Motor neuron (in vitro differentiated cells): ENCODE measurements at regions not wholly inside any gene's neighbourhood (a gene's known extent, or its start where the extent isn't known, plus 50 kb on each side); places are given as distances from the start of the nearest gene placed in this dataset.
"Not testable (repeated sequence)": the region's sequence is repeated elsewhere in the genome, so short reads cannot be mapped to it uniquely, and the experiment has no call there.

ENCODE experiments used
- ATAC-seq, 8 experiments: fragments of 200-7000 bp; cut with Tn5 transposase; replicated peaks in 6 of 8; 2 replicates each; pipeline ENCODE4 v1.8.0; 2021; ENCODE audit warnings: mild to moderate bottlenecking in 8 of 8, moderate library complexity in 8 of 8
- H3K27ac ChIP-seq, 2 donors: fragments of 250-450 bp; sonication (Bioruptor Pico); 2 replicates each; pipeline ENCODE4 v1.9.0; 2021; ENCODE audit warnings: antibody characterized with exemption in 2 of 2, mild to moderate bottlenecking in 2 of 2, moderate library complexity in 1 of 2
- H3K4me1 ChIP-seq, 2 donors: fragments of 250-450 bp; sonication (Bioruptor Pico); replicated peaks in 1 of 2; 2 replicates each; pipeline ENCODE4 v1.6.1; 2021; ENCODE audit warnings: antibody characterized with exemption in 2 of 2, mild to moderate bottlenecking in 2 of 2, moderate library complexity in 1 of 2
- H3K4me3 ChIP-seq, 5 donors: fragments of 250-450 bp; sonication (Bioruptor Pico); 2 replicates each; pipeline ENCODE4 v1.9.0; 2021; ENCODE audit warnings: antibody characterized with exemption in 5 of 5, mild to moderate bottlenecking in 5 of 5, moderate library complexity in 4 of 5
- WGBS, 10 experiments: fragments of 450-650 bp; shearing (Covaris generic); methylation state at CpG; one replicate each; pipeline ENCODE4 v1.0.0; 2022; 5-methylcytosine and 5-hydroxymethylcytosine counted together
- in situ Hi-C, 9 experiments: fragments of 400-800 bp; cut with MboI; loops; one replicate each; pipeline ENCODE4 v1.15.0; 2021; ENCODE audit warnings: low sequenced_read_pairs in 9 of 9, low pct_unique_long_range_greater_than_20kb in 2 of 9; ENCODE audit not compliant: unreplicated experiment in 9 of 9

GRCh38 chr11:46176421-46176820 lies 55.2 kb upstream of the PHF21A start:
- H3K27ac ChIP-seq, result no peak overlapping the region
- no peak for ATAC-seq
- WGBS, 10 experiments, result 0 to 100% (median 84%) methylated on average over 1 to 3 of the region's 4 CpGs; no CpG with 5 or more reads in 4 of the 10 experiments
- in situ Hi-C loops, result no loop called here
- H3K4me1 ChIP-seq, result no peaks in the 10 kb centered on the region
- H3K4me3 ChIP-seq, result no peak overlapping the region

GRCh38 chr11:46175401-46176002 lies 54.2 kb upstream of the PHF21A start:
- in situ Hi-C loops, result no loop called here
- H3K4me3 ChIP-seq, result no peak overlapping the region
- no peak for ATAC-seq
- no peaks in the 10 kb centered on the region for H3K4me1 ChIP-seq
- H3K27ac ChIP-seq, result no peak overlapping the region
- 17 to 93% (median 65%) methylated on average over 1 to 5 of the region's 7 CpGs; no CpG with 5 or more reads in 2 of the 10 experiments for WGBS, 10 experiments

GRCh38 chr11:46171693-46172092 lies 50.4 kb upstream of the PHF21A start:
- WGBS, 10 experiments, result 67 to 97% (median 83%) methylated on average over 3 to 6 of the region's 7 CpGs; no CpG with 5 or more reads in 6 of the 10 experiments
- ATAC-seq, H3K4me3 ChIP-seq, in situ Hi-C loops, H3K4me1 ChIP-seq, H3K27ac ChIP-seq: not testable (repeated sequence)
